Loucy (cell line): ENCODE measurements at regions not wholly inside any gene's neighbourhood (a gene's known extent, or its start where the extent isn't known, plus 50 kb on each side); places are given as distances from the start of the nearest gene placed in this dataset.

Experiments used
- H2AFZ ChIP-seq: fragments of 200-600 bp; sonication (generic); 2 replicates; pipeline ENCODE4 v1.6.0; 2016; ENCODE audit warnings: antibody characterized with exemption, mild to moderate bottlenecking, low read length, moderate library complexity
- H3F3A ChIP-seq: fragments of 200-600 bp; 2 replicates; pipeline ENCODE4 v1.6.0; 2016; ENCODE audit warnings: antibody characterized with exemption, low read depth, mild to moderate bottlenecking
- H3K27me3 ChIP-seq: fragments of 200-600 bp; sonication (generic); 2 replicates; pipeline ENCODE4 v1.6.1; 2014; ENCODE audit warnings: low read length, mild to moderate bottlenecking; ENCODE audit not compliant: insufficient read depth, poor library complexity, severe bottlenecking
- H3K36me3 ChIP-seq: fragments of 200-600 bp; sonication (generic); 2 replicates; pipeline ENCODE4 v1.6.1; 2016; ENCODE audit warnings: low read length; ENCODE audit not compliant: insufficient read depth
- H3K4me1 ChIP-seq: fragments of 200-600 bp; sonication (generic); 2 replicates; pipeline ENCODE4 v1.5.1; 2014; ENCODE audit warnings: low read length, mild to moderate bottlenecking; ENCODE audit not compliant: insufficient read depth, poor library complexity, severe bottlenecking
- H3K4me2 ChIP-seq: fragments of 200-600 bp; sonication (generic); 2 replicates; pipeline ENCODE4 v1.6.0; 2014; ENCODE audit warnings: antibody characterized with exemption, low read length, low read depth, mild to moderate bottlenecking; ENCODE audit not compliant: poor library complexity, severe bottlenecking
- H3K4me3 ChIP-seq: fragments of 200-600 bp; sonication (generic); 2 replicates; pipeline ENCODE4 v1.5.1; 2014; ENCODE audit warnings: low read length, mild to moderate bottlenecking, mixed read lengths; ENCODE audit not compliant: poor library complexity, severe bottlenecking
- H3K79me2 ChIP-seq: fragments of 200-600 bp; sonication (generic); 2 replicates; pipeline ENCODE4 v1.6.1; 2014; ENCODE audit warnings: low read length; ENCODE audit not compliant: insufficient read depth
- H3K9ac ChIP-seq: fragments of 200-600 bp; sonication (generic); 2 replicates; pipeline ENCODE4 v1.6.0; 2014; ENCODE audit warnings: mild to moderate bottlenecking, low read depth, low read length, moderate library complexity; ENCODE audit not compliant: poor library complexity, severe bottlenecking
- H3K9me2 ChIP-seq: fragments of 200-600 bp; sonication (generic); replicated peaks from 2 replicates; pipeline ENCODE4 v1.6.1; 2016; ENCODE audit warnings: low read depth, low read length, mixed read lengths
- H3K9me3 ChIP-seq: fragments of 200-600 bp; sonication (generic); 2 replicates; pipeline ENCODE4 v1.6.1; 2014; ENCODE audit warnings: mild to moderate bottlenecking, antibody characterized with exemption, low read length, low read depth; ENCODE audit not compliant: insufficient read depth
- H4K20me1 ChIP-seq: fragments of 200-600 bp; sonication (generic); 2 replicates; pipeline ENCODE4 v1.6.0; 2014; ENCODE audit warnings: antibody characterized with exemption, low read length, mild to moderate bottlenecking; ENCODE audit not compliant: insufficient read depth, poor library complexity, severe bottlenecking
- CTCF ChIP-seq: fragments of 200-600 bp; sonication (generic); conservative IDR thresholded peaks from 2 replicates; pipeline ENCODE4 v1.5.1; 2014; ENCODE audit warnings: mild to moderate bottlenecking, antibody characterized with exemption, low read length
- EZH2phosphoT487 ChIP-seq: fragments of 200-600 bp; IDR thresholded peaks from 2 replicates; pipeline ENCODE4 v1.6.1; 2018; ENCODE audit warnings: antibody characterized with exemption, mild to moderate bottlenecking, moderate library complexity, borderline replicate concordance

- no peak overlapping the region for H3K4me2 ChIP-seq
Observed at GRCh38 chr6:14772188-14772587, 473.7 kb upstream of the JARID2 start.

GRCh38 chr6:14775528-14775927 lies 470.3 kb upstream of the JARID2 start:
- H2AFZ ChIP-seq, result no peak overlapping the region
- H3F3A ChIP-seq, result no peaks in the 10 kb centered on the region
- no peaks in the 10 kb centered on the region for H3K27me3 ChIP-seq
- no peaks in the 10 kb centered on the region for H4K20me1 ChIP-seq
- H3K4me3 ChIP-seq, result no peak overlapping the region
- H3K36me3 ChIP-seq, result no peaks in the 10 kb centered on the region
- H3K9ac ChIP-seq, result no peak overlapping the region
- H3K4me1 ChIP-seq, result peaks cover 6% of the 10 kb centered on the region
- H3K9me2 ChIP-seq, result no peaks in the 10 kb centered on the region
- no peak for TF ChIP-seq CTCF
- TF ChIP-seq EZH2phosphoT487, result no peak
- H3K79me2 ChIP-seq, result no peaks in the 10 kb centered on the region
- no peak overlapping the region for H3K4me2 ChIP-seq
- no peaks in the 10 kb centered on the region for H3K9me3 ChIP-seq

More at GRCh38 chr6:14772188-14772587, 473.7 kb upstream of the JARID2 start:
- no peak for TF ChIP-seq CTCF
- no peak for TF ChIP-seq EZH2phosphoT487
- no peak overlapping the region for H3K9ac ChIP-seq
- no peak overlapping the region for H2AFZ ChIP-seq
- no peak overlapping the region for H3K4me3 ChIP-seq
- H4K20me1 ChIP-seq, result no peaks in the 10 kb centered on the region
- H3K79me2 ChIP-seq, result no peaks in the 10 kb centered on the region
- H3K9me2 ChIP-seq, result no peaks in the 10 kb centered on the region
- no peaks in the 10 kb centered on the region for H3K9me3 ChIP-seq
- no peaks in the 10 kb centered on the region for H3F3A ChIP-seq
- no peaks in the 10 kb centered on the region for H3K36me3 ChIP-seq
- H3K27me3 ChIP-seq, result no peaks in the 10 kb centered on the region
- peaks cover 30% of the 10 kb centered on the region for H3K4me1 ChIP-seq

- H3K4me2 ChIP-seq, result no peak overlapping the region
- TF ChIP-seq EZH2phosphoT487 (no peak), CTCF (no peak)
- H3K27me3 ChIP-seq, result no peaks in the 10 kb centered on the region
- no peaks in the 10 kb centered on the region for H3F3A ChIP-seq
- no peaks in the 10 kb centered on the region for H3K36me3 ChIP-seq
- no peak overlapping the region for H3K9ac ChIP-seq
- no peaks in the 10 kb centered on the region for H3K4me1 ChIP-seq
- H2AFZ ChIP-seq, result no peak overlapping the region
- H3K79me2 ChIP-seq, result no peaks in the 10 kb centered on the region
- no peaks in the 10 kb centered on the region for H4K20me1 ChIP-seq
- no peak overlapping the region for H3K4me3 ChIP-seq
- H3K9me2 ChIP-seq, result no peaks in the 10 kb centered on the region
- H3K9me3 ChIP-seq, result no peaks in the 10 kb centered on the region
Observed at GRCh38 chr6:14776307-14776706, 469.6 kb upstream of the JARID2 start.
